A549 (cell line): ENCODE measurements at regions not wholly inside any gene's neighbourhood (a gene's known extent, or its start where the extent isn't known, plus 50 kb on each side); places are given as distances from the start of the nearest gene placed in this dataset.
"Not testable (repeated sequence)": the region's sequence is repeated elsewhere in the genome, so short reads cannot be mapped to it uniquely, and the experiment has no call there.

Experiments
- CEBPB ChIP-seq, 2 experiments: fragments of >200 bp in 1 of 2; sonication (Bioruptor Twin) in 1 of 2; formaldehyde crosslinking in 1 of 2; IDR thresholded peaks; 2 replicates each; pipeline ENCODE4 v1.6.1; 2012 to 2016
- CHD2 ChIP-seq: fragments of 150-350 bp; IDR thresholded peaks from 2 replicates; pipeline ENCODE4 v1.6.1; 2014; ENCODE audit warnings: low read length; ENCODE audit not compliant: partially characterized antibody
- JUNB ChIP-seq: fragments of >200 bp; sonication (Bioruptor Twin); formaldehyde crosslinking; IDR thresholded peaks from 2 replicates; pipeline ENCODE4 v1.6.1; 2016
- KDM5A ChIP-seq: fragments of 200-600 bp; sonication (generic); IDR thresholded peaks from 2 replicates; pipeline ENCODE4 v1.6.1; 2016; ENCODE audit warnings: antibody characterized with exemption, mild to moderate bottlenecking
- POLR2A ChIP-seq: IDR thresholded peaks from 2 replicates; pipeline ENCODE4 v1.6.1; 2012; ENCODE audit warnings: mild to moderate bottlenecking, low read length
- RAD21 ChIP-seq, 2 experiments: fragments of >200 bp in 1 of 2; sonication (Bioruptor Twin) in 1 of 2; formaldehyde crosslinking in 1 of 2; IDR thresholded peaks in 1 of 2; conservative IDR thresholded peaks in 1 of 2; 2 replicates in 1 of 2; 3 replicates in 1 of 2; pipeline ENCODE4 v1.6.1; 2012 to 2018; ENCODE audit warnings: inconsistent platforms in 1 of 2
- RARB ChIP-seq: fragments of 250-450 bp; sonication (Bioruptor Pico); IDR thresholded peaks from 2 replicates; pipeline ENCODE4 v1.8.0; 2021; ENCODE audit warnings: mild to moderate bottlenecking, moderate library complexity
- RNF2 ChIP-seq: fragments of 200-600 bp; sonication (generic); IDR thresholded peaks from 2 replicates; pipeline ENCODE4 v1.6.1; 2016; ENCODE audit warnings: low read depth, mild to moderate bottlenecking, antibody characterized with exemption, moderate library complexity, borderline replicate concordance
- ZSCAN20 ChIP-seq: fragments of 250-450 bp; sonication (Bioruptor Pico); IDR thresholded peaks from 2 replicates; pipeline ENCODE4 v1.8.0; 2022; ENCODE audit warnings: mild to moderate bottlenecking, moderate library complexity
- TF ChIP-seq, protein P1 (sequence below): fragments of >200 bp; sonication (Bioruptor Twin); formaldehyde crosslinking; IDR thresholded peaks from 3 replicates; pipeline ENCODE4 v1.5.1; 2016
- TF ChIP-seq, protein P2 (sequence below): IDR thresholded peaks from 2 replicates; pipeline ENCODE4 v1.6.1; 2012

DNA sequence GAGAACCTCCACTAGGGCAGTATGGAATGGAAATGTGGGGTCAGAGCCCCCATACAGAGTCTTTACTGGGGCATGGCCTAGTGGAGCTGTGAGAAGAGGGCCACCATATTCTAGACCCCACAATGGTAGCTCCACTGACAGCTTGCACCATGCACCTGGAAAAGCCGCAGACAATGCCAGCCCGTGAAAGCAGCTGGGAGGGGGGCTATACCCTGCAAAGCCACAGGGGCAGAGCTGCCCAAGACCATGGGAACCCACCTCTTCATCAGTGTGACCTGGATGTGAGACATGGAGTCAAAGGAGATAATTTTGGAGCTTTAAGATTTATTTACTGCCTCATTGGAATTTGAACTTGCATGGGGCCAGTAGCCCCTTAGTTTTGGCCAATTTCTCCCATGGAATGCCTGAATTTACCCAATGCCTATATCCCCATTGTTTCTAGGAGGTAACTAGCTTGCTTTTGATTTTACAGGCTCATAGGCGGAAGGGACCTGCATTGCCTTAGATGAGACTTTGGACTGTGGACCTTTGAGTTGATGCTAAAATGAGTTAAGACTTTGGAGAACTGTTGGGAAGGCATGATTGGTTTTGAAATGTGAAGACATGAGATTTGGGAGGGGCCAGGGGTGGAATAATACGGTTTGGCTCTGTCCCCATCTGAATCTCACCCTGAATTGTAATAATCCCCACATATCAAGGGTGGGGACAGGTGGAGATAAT, 89.4 kb upstream of the MAMLD1 start:
- not testable (repeated sequence) for TF ChIP-seq ZSCAN20 (CRISPR knock-in tag); KDM5A; POLR2A; CHD2; RAD21 (conservative IDR thresholded peaks at IDR 0.05 in 1 of 2, IDR thresholded peaks at IDR 0.05 in 1 of 2); JUNB; RARB; CEBPB (IDR thresholded peaks at IDR 0.05); RNF2
- TF ChIP-seq, protein P1, sequence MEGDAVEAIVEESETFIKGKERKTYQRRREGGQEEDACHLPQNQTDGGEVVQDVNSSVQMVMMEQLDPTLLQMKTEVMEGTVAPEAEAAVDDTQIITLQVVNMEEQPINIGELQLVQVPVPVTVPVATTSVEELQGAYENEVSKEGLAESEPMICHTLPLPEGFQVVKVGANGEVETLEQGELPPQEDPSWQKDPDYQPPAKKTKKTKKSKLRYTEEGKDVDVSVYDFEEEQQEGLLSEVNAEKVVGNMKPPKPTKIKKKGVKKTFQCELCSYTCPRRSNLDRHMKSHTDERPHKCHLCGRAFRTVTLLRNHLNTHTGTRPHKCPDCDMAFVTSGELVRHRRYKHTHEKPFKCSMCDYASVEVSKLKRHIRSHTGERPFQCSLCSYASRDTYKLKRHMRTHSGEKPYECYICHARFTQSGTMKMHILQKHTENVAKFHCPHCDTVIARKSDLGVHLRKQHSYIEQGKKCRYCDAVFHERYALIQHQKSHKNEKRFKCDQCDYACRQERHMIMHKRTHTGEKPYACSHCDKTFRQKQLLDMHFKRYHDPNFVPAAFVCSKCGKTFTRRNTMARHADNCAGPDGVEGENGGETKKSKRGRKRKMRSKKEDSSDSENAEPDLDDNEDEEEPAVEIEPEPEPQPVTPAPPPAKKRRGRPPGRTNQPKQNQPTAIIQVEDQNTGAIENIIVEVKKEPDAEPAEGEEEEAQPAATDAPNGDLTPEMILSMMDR, result not testable (repeated sequence)
- TF ChIP-seq, protein P2, sequence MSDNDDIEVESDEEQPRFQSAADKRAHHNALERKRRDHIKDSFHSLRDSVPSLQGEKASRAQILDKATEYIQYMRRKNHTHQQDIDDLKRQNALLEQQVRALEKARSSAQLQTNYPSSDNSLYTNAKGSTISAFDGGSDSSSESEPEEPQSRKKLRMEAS, result not testable (repeated sequence)
